ENCODE measurements at regions not wholly inside any gene's neighbourhood (a gene's known extent, or its start where the extent isn't known, plus 50 kb on each side); places are given as distances from the start of the nearest gene placed in this dataset.

DNA sequence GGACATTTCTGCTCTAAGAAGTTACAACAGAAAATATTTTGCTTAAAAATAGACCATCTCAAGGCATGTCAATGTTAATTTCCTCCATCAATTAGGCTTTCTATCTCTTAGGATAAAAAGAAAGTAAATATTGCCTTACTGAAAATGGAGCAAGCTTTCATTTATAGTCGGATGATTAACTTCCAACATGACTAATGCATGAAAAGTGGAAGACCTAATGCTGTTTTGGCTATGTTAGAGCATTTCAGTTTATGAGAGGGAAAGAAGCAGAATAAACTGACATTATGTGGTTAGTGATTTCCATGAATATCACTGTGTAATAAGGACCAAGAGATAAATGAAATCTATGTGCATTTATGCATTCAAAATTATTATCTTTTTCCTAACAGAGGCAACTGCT lies 475.2 kb upstream of the UBE2E3 start:
- TF ChIP-seq CTCF (IDR thresholded peaks at IDR 0.05) (no peak), EP300 (IDR thresholded peaks at IDR 0.05) (no peak)
